H1 (cell line): ENCODE measurements at regions not wholly inside any gene's neighbourhood (a gene's known extent, or its start where the extent isn't known, plus 50 kb on each side); places are given as distances from the start of the nearest gene placed in this dataset.

Experiments used
- CTCF ChIA-PET: fragments of 300-600 bp; sonication (Branson Sonifier 250); formaldehyde crosslinking; loops from one replicate; lab custom pipeline; 2021; ENCODE audit not compliant: partially characterized antibody; lab: Charles Lee
- POLR2A ChIA-PET: fragments of 300-600 bp; sonication (Branson Sonifier 250); formaldehyde crosslinking; loops from one replicate; lab custom pipeline; 2021; ENCODE audit warnings: inconsistent platforms; ENCODE audit not compliant: partially characterized antibody; lab: Charles Lee
- DNase-seq, 2 experiments: peaks; one replicate each; pipeline versions ENCODE4 v3.0.0 to v3.0.0-alpha.2; 2010 to 2022; ENCODE audit warnings: low spot score in 2 of 2, low read depth in 1 of 2, mixed read lengths in 1 of 2
- FAIRE-seq: peaks from 2 replicates; lab custom pipeline; 2011; peaks lifted over from hg19 to GRCh38; lab: Jason Lieb, UNC
- H2AFZ ChIP-seq: 2 replicates; pipeline ENCODE4 v1.8.1; 2012; ENCODE audit warnings: low read length, inconsistent platforms
- H2AK5ac ChIP-seq: 2 replicates; pipeline ENCODE4 v1.6.1; 2013; ENCODE audit warnings: low read depth, low read length
- H2BK120ac ChIP-seq: replicated peaks from 2 replicates; pipeline ENCODE3; 2013; ENCODE audit warnings: low read depth, low read length, inconsistent platforms
- H2BK12ac ChIP-seq: 2 replicates; pipeline ENCODE4 v1.6.1; 2013; ENCODE audit warnings: low read depth, low read length
- H2BK15ac ChIP-seq: 2 replicates; pipeline ENCODE4 v1.6.1; 2013; ENCODE audit warnings: low read length
- H2BK20ac ChIP-seq: 2 replicates; pipeline ENCODE4 v1.6.1; 2013; ENCODE audit warnings: low read length
- H2BK5ac ChIP-seq: 2 replicates; pipeline ENCODE4 v1.6.1; 2013; ENCODE audit warnings: low read depth, low read length
- H3K14ac ChIP-seq: 2 replicates; pipeline ENCODE4 v1.6.1; 2013; ENCODE audit warnings: inconsistent platforms; ENCODE audit not compliant: insufficient read length
- H3K18ac ChIP-seq: 2 replicates; pipeline ENCODE4 v1.6.1; 2013; ENCODE audit warnings: low read length; ENCODE audit errors: extremely low read depth
- H3K23ac ChIP-seq: 2 replicates; pipeline ENCODE4 v1.6.1; 2013; ENCODE audit warnings: inconsistent platforms; ENCODE audit not compliant: insufficient read length
- H3K23me2 ChIP-seq: 2 replicates; pipeline ENCODE4 v1.6.1; 2013; ENCODE audit warnings: low read depth, low read length
- H3K27ac ChIP-seq: 2 replicates; pipeline ENCODE4 v1.6.1; 2011; ENCODE audit warnings: low read depth, low read length, inconsistent platforms
- H3K27me3 ChIP-seq, 4 experiments: replicated peaks in 1 of 4; 1 replicate in 1 of 4; 2 replicates in 3 of 4; pipeline versions ENCODE4 v1.6.1 to v1.8.1; 2011 to 2013; ENCODE audit warnings: low read length in 3 of 4, mild to moderate bottlenecking in 3 of 4, inconsistent platforms in 2 of 4, mixed read lengths in 2 of 4, moderate library complexity in 1 of 4; ENCODE audit not compliant: control insufficient read depth in 3 of 4, insufficient read depth in 3 of 4; ENCODE audit errors: extremely low read depth in 1 of 4
- H3K36me3 ChIP-seq, 4 experiments: 2 replicates each; pipeline versions ENCODE4 v1.6.1 to v1.8.1; 2011 to 2013; ENCODE audit warnings: mild to moderate bottlenecking in 4 of 4, low read length in 3 of 4, moderate library complexity in 2 of 4, control low read depth in 1 of 4, inconsistent platforms in 1 of 4; ENCODE audit not compliant: insufficient read depth in 4 of 4, control insufficient read depth in 2 of 4
- H3K4ac ChIP-seq: replicated peaks from 2 replicates; pipeline ENCODE3; 2013; ENCODE audit warnings: low read length, low read depth, mixed read lengths, inconsistent platforms; ENCODE audit not compliant: insufficient read length
- H3K4me1 ChIP-seq, 4 experiments: replicated peaks in 1 of 4; 1 replicate in 1 of 4; 2 replicates in 3 of 4; pipeline versions ENCODE4 v1.6.1 to v1.8.1; 2011 to 2013; ENCODE audit warnings: low read length in 3 of 4, inconsistent platforms in 2 of 4, mixed read lengths in 1 of 4; ENCODE audit not compliant: insufficient read depth in 4 of 4, control insufficient read depth in 3 of 4
- H3K4me2 ChIP-seq, 2 experiments: 2 replicates each; pipeline versions ENCODE4 v1.6.1 to v1.8.1; 2011 to 2013; ENCODE audit warnings: low read depth in 2 of 2, low read length in 2 of 2, control low read depth in 1 of 2, inconsistent platforms in 1 of 2, mild to moderate bottlenecking in 1 of 2; ENCODE audit not compliant: insufficient read depth in 1 of 2
- H3K4me3 ChIP-seq, 4 experiments: fragments of 200-600, 300-600 bp in 1 of 4; sonication (generic), shearing (Covaris generic), sonication (Bioruptor Twin) in 1 of 4; 2 replicates each; pipeline versions ENCODE4 v1.5.1 to v1.8.1; 2011 to 2016; ENCODE audit warnings: low read length in 4 of 4, low read depth in 3 of 4, control low read depth in 2 of 4, inconsistent platforms in 2 of 4, mild to moderate bottlenecking in 2 of 4, mixed read lengths in 1 of 4, moderate library complexity in 1 of 4; ENCODE audit not compliant: insufficient read depth in 2 of 4; ENCODE audit errors: extremely low read depth in 1 of 4
- H3K56ac ChIP-seq: replicated peaks from 2 replicates; pipeline ENCODE3; 2013; ENCODE audit warnings: low read depth, mild to moderate bottlenecking, mixed read lengths, low read length, inconsistent platforms; ENCODE audit not compliant: insufficient read length
- H3K79me1 ChIP-seq: 2 replicates; pipeline ENCODE4 v1.6.1; 2013; ENCODE audit warnings: low read depth, low read length, control low read depth
- H3K79me2 ChIP-seq, 2 experiments: 2 replicates each; pipeline versions ENCODE4 v1.6.1 to v1.8.1; 2012 to 2013; ENCODE audit warnings: low read length in 2 of 2, mild to moderate bottlenecking in 2 of 2, inconsistent platforms in 1 of 2; ENCODE audit not compliant: insufficient read depth in 2 of 2, control insufficient read depth in 1 of 2
- H3K9ac ChIP-seq, 4 experiments: replicated peaks in 1 of 4; 1 replicate in 1 of 4; 2 replicates in 3 of 4; pipeline versions ENCODE4 v1.6.1 to v1.8.1; 2011 to 2013; ENCODE audit warnings: low read depth in 3 of 4, low read length in 3 of 4, control low read depth in 2 of 4, mild to moderate bottlenecking in 2 of 4, moderate library complexity in 2 of 4, inconsistent platforms in 1 of 4; ENCODE audit errors: extremely low read depth in 1 of 4
- H3K9me3 ChIP-seq, 2 experiments: 2 replicates each; pipeline versions ENCODE4 v1.6.1 to v1.8.1; 2012 to 2013; ENCODE audit warnings: mild to moderate bottlenecking in 2 of 2, moderate library complexity in 2 of 2, control low read depth in 1 of 2, inconsistent platforms in 1 of 2, low read depth in 1 of 2, low read length in 1 of 2, mixed read lengths in 1 of 2; ENCODE audit not compliant: insufficient read depth in 2 of 2
- H4K20me1 ChIP-seq, 2 experiments: replicated peaks in 1 of 2; 2 replicates each; pipeline versions ENCODE3 to v1.8.1; 2011 to 2013; ENCODE audit warnings: inconsistent platforms in 2 of 2, low read length in 2 of 2, mild to moderate bottlenecking in 1 of 2; ENCODE audit not compliant: insufficient read depth in 2 of 2, control insufficient read depth in 1 of 2
- H4K5ac ChIP-seq: 2 replicates; pipeline ENCODE4 v1.6.1; 2013; ENCODE audit warnings: low read length, low read depth, mixed read lengths, inconsistent platforms; ENCODE audit not compliant: insufficient read length
- H4K8ac ChIP-seq: 2 replicates; pipeline ENCODE4 v1.8.0; 2013; ENCODE audit warnings: mild to moderate bottlenecking, moderate library complexity, low read length, inconsistent platforms; ENCODE audit not compliant: insufficient read depth; ENCODE audit errors: extremely low read depth
- H4K91ac ChIP-seq: replicated peaks from 2 replicates; pipeline ENCODE3; 2013; ENCODE audit warnings: low read length, mixed read lengths, inconsistent platforms; ENCODE audit not compliant: insufficient read length
- ASH2L ChIP-seq: fragments of 200-600, 300-600 bp; sonication (generic); IDR thresholded peaks from one replicate; pipeline ENCODE4 v1.7.1; 2017; ENCODE audit warnings: low read length
- ATF2 ChIP-seq: IDR thresholded peaks from 2 replicates; pipeline ENCODE4 v1.6.1; 2012; ENCODE audit warnings: low read length, inconsistent platforms
- BCL11A ChIP-seq, 2 experiments: IDR thresholded peaks; one replicate each; pipeline ENCODE4 v1.6.1; 2011; ENCODE audit warnings: low read depth in 2 of 2, low read length in 2 of 2, mild to moderate bottlenecking in 2 of 2
- CBX8 ChIP-seq: fragments of 300-800, 300-1000 bp; sonication (generic); IDR thresholded peaks from 2 replicates; pipeline ENCODE4 v1.7.1; 2016; ENCODE audit warnings: low read depth, low read length, borderline replicate concordance
- GABPA ChIP-seq: IDR thresholded peaks from 2 replicates; pipeline ENCODE4 v1.6.1; 2011; ENCODE audit warnings: mild to moderate bottlenecking, low read length, moderate library complexity, borderline replicate concordance; ENCODE audit not compliant: insufficient read depth
- TBP ChIP-seq: IDR thresholded peaks from 2 replicates; pipeline ENCODE4 v1.6.1; 2011; ENCODE audit warnings: low read depth, low read length, improper control_type of control experiment
- YY1 ChIP-seq: IDR thresholded peaks from 2 replicates; pipeline ENCODE4 v1.6.1; 2011; ENCODE audit warnings: low read depth, mild to moderate bottlenecking, low read length
- WGBS, 2 experiments: shearing (Covaris generic) in 1 of 2; methylation state at CpG; one replicate each; pipeline versions ENCODE4 v1.1.6 to v1.1.7; 2013 to 2015; ENCODE audit warnings: low lambda C conversion rate in 2 of 2, mixed read lengths in 2 of 2, inconsistent platforms in 1 of 2, low coverage in 1 of 2, missing lambda C conversion rate in 1 of 2; ENCODE audit not compliant: insufficient replicate concordance in 2 of 2, insufficient coverage in 1 of 2, insufficient read length in 1 of 2; ENCODE audit errors: extremely low coverage in 1 of 2, missing lambda C conversion rate in 1 of 2; 5-methylcytosine and 5-hydroxymethylcytosine counted together

GRCh38 chr17:33375103-33375502 lies 82.0 kb upstream of the ASIC2 start:
- no peak overlapping the region for H3K4ac ChIP-seq
- H2BK20ac ChIP-seq = no peak overlapping the region
- H3K23me2 ChIP-seq = no peaks in the 10 kb centered on the region
- no peak for FAIRE-seq
- no peak overlapping the region for H2BK5ac ChIP-seq
- no peak overlapping the region for H4K91ac ChIP-seq
- POLR2A ChIA-PET = no interaction called here
- TF ChIP-seq ASH2L (no peak), GABPA (no peak), CBX8 (no peak), TBP (no peak), BCL11A (IDR thresholded peaks at IDR 0.05; ENCODE audit: low read depth in 2 of 2, low read length in 2 of 2) (no peak), YY1 (no peak), ATF2 (no peak)
- no peak overlapping the region for H3K14ac ChIP-seq
- H3K56ac ChIP-seq = no peak overlapping the region
- WGBS, 2 experiments = 85% methylated on average over 5 of the region's 5 CpGs; no CpG with 5 or more reads in 1 of the 2 experiments
- H2BK12ac ChIP-seq = no peak overlapping the region
- no peak overlapping the region for H3K9ac ChIP-seq
- H3K18ac ChIP-seq = no peak overlapping the region
- H4K8ac ChIP-seq = no peak overlapping the region
- no peaks in the 10 kb centered on the region for H3K79me1 ChIP-seq
- no peak overlapping the region for H3K4me3 ChIP-seq
- H4K5ac ChIP-seq = no peak overlapping the region
- H2AK5ac ChIP-seq = no peak overlapping the region
- no peak overlapping the region for H2BK15ac ChIP-seq
- peaks cover 0 to 6% (median 2%) of the 10 kb centered on the region in 4 experiments; a peak in 3 of 7 replicates for H3K4me1 ChIP-seq
- no peak overlapping the region for H3K23ac ChIP-seq
- no peak overlapping the region for H2AFZ ChIP-seq
- no peak overlapping the region for H3K4me2 ChIP-seq
- no peak for DNase-seq
- H2BK120ac ChIP-seq = no peak overlapping the region
- no peaks in the 10 kb centered on the region for H4K20me1 ChIP-seq
- CTCF ChIA-PET = no interaction called here
- H3K79me2 ChIP-seq = no peaks in the 10 kb centered on the region
- no peak overlapping the region for H3K27ac ChIP-seq
- no peaks in the 10 kb centered on the region for H3K36me3 ChIP-seq
- H3K27me3 ChIP-seq = no peaks in the 10 kb centered on the region
- no peaks in the 10 kb centered on the region for H3K9me3 ChIP-seq
